Hepatocyte (in vitro differentiated cells): ENCODE measurements at regions not wholly inside any gene's neighbourhood (a gene's known extent, or its start where the extent isn't known, plus 50 kb on each side); places are given as distances from the start of the nearest gene placed in this dataset.

Source experiments
- CTCF ChIP-seq: fragments of 200-600 bp; sonication (generic); IDR thresholded peaks from 2 replicates; pipeline ENCODE4 v1.5.1; 2016; ENCODE audit warnings: antibody characterized with exemption, mild to moderate bottlenecking; ENCODE audit not compliant: poor library complexity
- EZH2 ChIP-seq: fragments of 200-600 bp; sonication (generic); IDR thresholded peaks from 2 replicates; pipeline ENCODE4 v1.6.1; 2016; ENCODE audit warnings: antibody characterized with exemption, mild to moderate bottlenecking, borderline replicate concordance

DNA sequence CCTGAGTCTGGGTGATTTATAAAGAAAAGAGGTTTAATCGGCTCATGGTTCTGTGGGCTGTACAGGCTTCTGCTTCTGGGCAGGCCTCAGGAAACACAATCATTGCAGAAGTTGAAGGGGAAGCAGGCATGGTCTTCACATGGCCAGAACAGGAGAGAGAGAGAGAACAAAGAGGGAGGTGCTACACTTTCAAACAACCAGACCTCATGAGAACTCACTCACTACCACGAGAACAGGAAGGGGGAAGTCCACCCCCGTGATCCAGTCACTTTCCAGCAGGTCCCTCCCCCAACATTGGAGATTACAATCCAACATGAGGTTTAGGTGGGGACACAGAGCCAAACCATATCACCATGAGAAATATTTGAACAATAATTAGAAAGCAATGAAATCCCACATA lies 222.9 kb downstream of the FAM72C start:
- TF ChIP-seq CTCF (no peak), EZH2 (no peak)
